ENCODE measurements at regions not wholly inside any gene's neighbourhood (a gene's known extent, or its start where the extent isn't known, plus 50 kb on each side); places are given as distances from the start of the nearest gene placed in this dataset.

GRCh38 chr13:87868731-87869130 is 197.6 kb downstream of the SLITRK5 start:
- Histone ChIP-seq H3K4ac (ENCODE audit: low read depth, low read length) (no peak overlapping the region), H3K9ac (ENCODE audit: low read depth, low read length) (no peak overlapping the region), H2BK120ac (ENCODE audit: low read depth, low read length) (no peak overlapping the region), H4K20me1 (ENCODE audit: insufficient read depth, low read length) (no peaks in the 10 kb centered on the region), H3K27ac (ENCODE audit: insufficient read depth, low read length) (no peak overlapping the region), H3K36me3 (ENCODE audit: control insufficient read depth, insufficient read depth, low read length) (no peaks in the 10 kb centered on the region), H3K56ac (ENCODE audit: extremely low read depth, insufficient read depth, low read length) (no peak overlapping the region), H2BK15ac (ENCODE audit: low read depth, low read length) (no peak overlapping the region), H3K18ac (ENCODE audit: low read depth, low read length) (no peak overlapping the region), H3K4me2 (ENCODE audit: low read depth, low read length) (no peak overlapping the region), H3K4me3 (ENCODE audit: insufficient read depth, low read depth, low read length) (no peak overlapping the region), H2AK5ac (ENCODE audit: low read depth, low read length) (no peak overlapping the region), H4K8ac (ENCODE audit: low read depth in 2 of 2, low read length in 2 of 2) (no peak overlapping the region), H3K4me1 (ENCODE audit: control insufficient read depth, insufficient read depth, low read length) (no peaks in the 10 kb centered on the region), H3K9me1 (ENCODE audit: insufficient read depth, low read length) (no peaks in the 10 kb centered on the region), H2AK9ac (replicated peaks; ENCODE audit: low read depth, low read length, poor library complexity) (no peak overlapping the region), H3K27me3 (ENCODE audit: control insufficient read depth, insufficient read depth, low read length) (no peaks in the 10 kb centered on the region), H2BK5ac (ENCODE audit: low read depth, low read length, poor library complexity, severe bottlenecking) (no peak overlapping the region), H3K79me1 (ENCODE audit: low read depth in 1 of 2, low read length in 2 of 2) (no peaks in the 10 kb centered on the region), H2BK20ac (ENCODE audit: low read depth, low read length) (no peak overlapping the region), H4K91ac (ENCODE audit: insufficient read depth, low read depth, low read length) (no peak overlapping the region), H2AFZ (replicated peaks; ENCODE audit: low read length, poor library complexity) (no peak overlapping the region), H3K14ac (replicated peaks; ENCODE audit: low read depth, low read length) (no peak overlapping the region), H3K9me3 (ENCODE audit: control insufficient read depth, insufficient read depth, low read length) (no peaks in the 10 kb centered on the region), H3K23ac (ENCODE audit: low read depth, low read length) (no peak overlapping the region), H4K5ac (ENCODE audit: low read depth, low read length) (no peak overlapping the region)
- POLR2A ChIA-PET (ENCODE audit: unreplicated experiment) = no interaction called here
- ATAC-seq (ENCODE audit: low read depth) = no peak
- in situ Hi-C loops (cut with MboI; ENCODE audit: low sequenced_read_pairs) (no loop called here), dilution Hi-C loops (cut with HindIII; ENCODE audit: low sequenced_read_pairs, unreplicated experiment) (no loop called here), intact Hi-C loops (cut with micrococcal nuclease) (no loop called here)
- CTCF ChIA-PET = no interaction called here
- no CpG with 5 or more reads among the region's 2 CpGs for WGBS, 2 experiments (ENCODE audit: extremely low coverage in 2 of 2, insufficient read length in 1 of 2)
- no peak for DNase-seq
- BruUV-seq (replicated peaks) = no TSS peak
- TF ChIP-seq, protein P1, sequence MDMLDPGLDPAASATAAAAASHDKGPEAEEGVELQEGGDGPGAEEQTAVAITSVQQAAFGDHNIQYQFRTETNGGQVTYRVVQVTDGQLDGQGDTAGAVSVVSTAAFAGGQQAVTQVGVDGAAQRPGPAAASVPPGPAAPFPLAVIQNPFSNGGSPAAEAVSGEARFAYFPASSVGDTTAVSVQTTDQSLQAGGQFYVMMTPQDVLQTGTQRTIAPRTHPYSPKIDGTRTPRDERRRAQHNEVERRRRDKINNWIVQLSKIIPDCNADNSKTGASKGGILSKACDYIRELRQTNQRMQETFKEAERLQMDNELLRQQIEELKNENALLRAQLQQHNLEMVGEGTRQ (IDR thresholded peaks at IDR 0.05; ENCODE audit: low read depth, low read length) = no peak
- TF ChIP-seq NFE2L2 (IDR thresholded peaks at IDR 0.05; ENCODE audit: low read depth, low read length) = no peak
- no peak for TF ChIP-seq FOS (IDR thresholded peaks at IDR 0.05; ENCODE audit: low read depth, low read length)
- TF ChIP-seq CHD1 (IDR thresholded peaks at IDR 0.05; ENCODE audit: low read depth, low read length) = no peak
- no peak for TF ChIP-seq CTCF (conservative IDR thresholded peaks at IDR 0.05; ENCODE audit: low read depth, low read length)
- TF ChIP-seq MAZ (IDR thresholded peaks at IDR 0.05; ENCODE audit: borderline replicate concordance, low read depth, low read length) = no peak
- no peak for TF ChIP-seq POLR2A (IDR thresholded peaks at IDR 0.05; ENCODE audit: low read depth, low read length)
- no peak for TF ChIP-seq SMC3 (IDR thresholded peaks at IDR 0.05; ENCODE audit: low read depth, low read length)
- no peak for TF ChIP-seq BHLHE40 (IDR thresholded peaks at IDR 0.05; ENCODE audit: low read depth, low read length)
- no peak for TF ChIP-seq RCOR1 (IDR thresholded peaks at IDR 0.05; ENCODE audit: insufficient replicate concordance, low read length)
- no peak for TF ChIP-seq CEBPB (IDR thresholded peaks at IDR 0.05; ENCODE audit: low read depth, low read length)
- no peak for TF ChIP-seq RFX5 (IDR thresholded peaks at IDR 0.05; ENCODE audit: low read depth, low read length)

Data from IMR-90 (cell line).